Fibroblast of villous mesenchyme (primary cell): ENCODE measurements at regions not wholly inside any gene's neighbourhood (a gene's known extent, or its start where the extent isn't known, plus 50 kb on each side); places are given as distances from the start of the nearest gene placed in this dataset.

ENCODE experiments used
- DNase-seq: peaks from one replicate; pipeline ENCODE4 v3.0.0-alpha.2; 2010; ENCODE audit warnings: low read depth
- H3K4me3 ChIP-seq: 2 replicates; pipeline ENCODE4 v1.5.1; 2011; ENCODE audit warnings: low read depth, mild to moderate bottlenecking, low read length
- CTCF ChIP-seq: IDR thresholded peaks from 2 replicates; pipeline ENCODE4 v1.5.1; 2012; ENCODE audit warnings: low read depth, mild to moderate bottlenecking, low read length; ENCODE audit not compliant: insufficient read depth

DNA sequence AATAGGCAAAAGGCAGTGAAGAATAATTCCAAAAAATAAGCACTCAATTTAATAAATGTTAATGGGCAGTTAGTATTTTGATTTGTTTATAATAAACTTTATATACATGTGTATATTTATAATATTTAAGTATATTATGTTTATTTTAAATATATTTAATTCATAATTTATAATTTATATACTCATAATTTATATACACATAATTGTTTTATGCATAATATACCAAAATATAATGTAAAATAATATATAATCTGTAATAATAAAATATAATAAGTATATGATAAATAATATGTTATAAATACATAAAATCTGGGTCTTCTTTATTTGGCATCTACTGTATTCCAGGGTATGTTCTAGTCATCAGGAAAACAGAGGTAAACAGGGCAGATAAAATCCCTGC, 100.2 kb upstream of the ARID2 start:
- H3K4me3 ChIP-seq, result no peak overlapping the region
- no peak for DNase-seq
- TF ChIP-seq CTCF, result no peak

GRCh38 chr12:45633733-45634132, 95.8 kb upstream of the ARID2 start:
- no peak for TF ChIP-seq CTCF
- H3K4me3 ChIP-seq, result no peak overlapping the region
- no peak for DNase-seq

- H3K4me3 ChIP-seq, result no peak overlapping the region
- no peak for DNase-seq
- TF ChIP-seq CTCF, result no peak
These were observed 95.1 kb upstream of the ARID2 start for GRCh38 chr12:45634273-45634917.

GRCh38 chr12:45637242-45637641, 92.3 kb upstream of the ARID2 start:
- no peak for TF ChIP-seq CTCF
- no peak overlapping the region for H3K4me3 ChIP-seq
- no peak for DNase-seq

GRCh38 chr12:45637706-45638105, 91.8 kb upstream of the ARID2 start:
- peak; percentile 62 for DNase-seq
- no peak overlapping the region for H3K4me3 ChIP-seq
- TF ChIP-seq CTCF, result no peak

DNA sequence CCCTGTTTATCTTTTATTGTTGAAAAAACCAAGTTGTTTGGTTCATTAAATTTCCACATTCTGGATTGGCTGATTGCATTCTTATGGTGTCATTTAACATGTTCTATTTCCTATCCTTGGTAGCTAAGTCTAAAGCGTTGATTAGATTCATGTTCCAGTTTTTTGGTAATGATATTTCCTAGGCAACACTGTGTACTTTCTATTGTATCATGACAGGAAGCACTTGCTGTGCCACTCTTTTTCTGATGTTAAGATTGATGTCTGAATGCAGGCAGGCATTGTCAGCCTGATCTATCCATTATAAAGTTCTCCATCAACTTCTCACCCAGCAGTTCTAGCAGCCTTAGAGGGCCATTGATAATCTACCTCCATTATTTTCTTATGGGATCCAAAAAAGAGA, 91.1 kb upstream of the ARID2 start:
- TF ChIP-seq CTCF, result no peak
- DNase-seq, result no peak

DNA sequence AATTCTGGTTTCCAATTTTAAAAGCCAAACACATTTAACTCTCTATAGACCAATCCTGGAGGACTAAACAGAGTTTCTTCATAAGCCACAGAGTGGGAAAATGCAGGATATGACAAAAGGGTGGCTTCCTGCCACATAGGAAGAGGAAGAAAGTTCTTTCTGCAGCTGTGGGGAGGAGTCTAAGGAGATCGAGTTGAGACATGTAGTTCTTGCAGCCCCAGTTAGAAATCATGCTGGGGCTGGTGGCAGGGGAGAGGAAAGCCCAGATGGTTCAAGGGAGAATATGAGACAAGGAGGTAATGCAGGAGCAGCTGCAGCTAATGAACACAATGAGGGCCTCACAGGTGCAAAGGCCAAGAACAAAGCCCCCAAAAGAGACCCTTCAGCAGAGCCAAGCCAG, 85.0 kb upstream of the ARID2 start:
- H3K4me3 ChIP-seq, result no peak overlapping the region
- DNase-seq, result peak; percentile 32
- TF ChIP-seq CTCF, result no peak

More for the DNA sequence above, 91.1 kb upstream of the ARID2 start:
- H3K4me3 ChIP-seq, result no peak overlapping the region
